Natural killer cell (primary cell): ENCODE measurements at regions not wholly inside any gene's neighbourhood (a gene's known extent, or its start where the extent isn't known, plus 50 kb on each side); places are given as distances from the start of the nearest gene placed in this dataset.

Experiments used
- ATAC-seq, 3 donors: fragments of 150-1000 bp in 2 of 3; fragments of 200-7000 bp in 1 of 3; cut with Tn5 transposase; 1 replicate in 1 of 3; 2 replicates in 2 of 3; pipeline ENCODE4 v1.10.0; 2021; ENCODE audit warnings: mild to moderate bottlenecking in 2 of 3, moderate library complexity in 2 of 3
- DNase-seq, 2 donors: peaks; one replicate each; pipeline versions ENCODE4 v3.0.0 to v3.0.0-alpha.2; 2013 to 2021; ENCODE audit warnings: mixed read lengths in 1 of 2
- H3K27ac ChIP-seq: one replicate; pipeline ENCODE4 v1.5.1; 2013; ENCODE audit warnings: mild to moderate bottlenecking, low read length
- H3K27me3 ChIP-seq: one replicate; pipeline ENCODE4 v1.6.1; 2013; ENCODE audit warnings: low read length; ENCODE audit not compliant: control insufficient read depth, insufficient read depth
- H3K36me3 ChIP-seq: one replicate; pipeline ENCODE4 v1.6.1; 2013; ENCODE audit warnings: low read length; ENCODE audit not compliant: control insufficient read depth, insufficient read depth
- H3K4me1 ChIP-seq: one replicate; pipeline ENCODE4 v1.6.1; 2013; ENCODE audit warnings: low read length; ENCODE audit not compliant: control insufficient read depth, insufficient read depth
- H3K4me3 ChIP-seq: one replicate; pipeline ENCODE4 v1.5.1; 2013; ENCODE audit warnings: low read length
- H3K9me3 ChIP-seq: one replicate; pipeline ENCODE4 v1.6.1; 2013; ENCODE audit warnings: low read length; ENCODE audit not compliant: control insufficient read depth, insufficient read depth
- H3K27ac Mint-ChIP-seq, 2 donors: one replicate each; pipeline ENCODE4 v1.8.0; 2022; ENCODE audit warnings: mild to moderate bottlenecking in 2 of 2, mixed read lengths in 2 of 2, moderate library complexity in 1 of 2
- H3K27me3 Mint-ChIP-seq, 2 donors: one replicate each; pipeline ENCODE4 v1.8.0; 2022; ENCODE audit warnings: low read depth in 2 of 2, mixed read lengths in 2 of 2
- H3K36me3 Mint-ChIP-seq: one replicate; pipeline ENCODE4 v1.8.0; 2022; ENCODE audit warnings: mixed read lengths
- H3K4me1 Mint-ChIP-seq, 2 donors: one replicate each; pipeline ENCODE4 v1.8.0; 2022; ENCODE audit warnings: mixed read lengths in 2 of 2
- H3K4me3 Mint-ChIP-seq: one replicate; pipeline ENCODE4 v1.8.0; 2022; ENCODE audit warnings: mild to moderate bottlenecking, moderate library complexity, mixed read lengths
- H3K9me3 Mint-ChIP-seq, 2 donors: one replicate each; pipeline ENCODE4 v1.8.0; 2022; ENCODE audit warnings: mixed read lengths in 2 of 2
- WGBS: methylation state at CpG from one replicate; pipeline ENCODE4 v1.1.7; 2013; ENCODE audit warnings: missing lambda C conversion rate; ENCODE audit not compliant: insufficient coverage; 5-methylcytosine and 5-hydroxymethylcytosine counted together
- intact Hi-C: fragments of 100-400 bp; cut with micrococcal nuclease; formaldehyde crosslinking; loops from one replicate; pipeline ENCODE4 v1.14.2; 2022
- TF ChIP-seq, protein P1 (sequence below): fragments of 200-600 bp; IDR thresholded peaks from one replicate; pipeline ENCODE4 v1.8.0; 2022; ENCODE audit warnings: antibody characterized with exemption

DNA sequence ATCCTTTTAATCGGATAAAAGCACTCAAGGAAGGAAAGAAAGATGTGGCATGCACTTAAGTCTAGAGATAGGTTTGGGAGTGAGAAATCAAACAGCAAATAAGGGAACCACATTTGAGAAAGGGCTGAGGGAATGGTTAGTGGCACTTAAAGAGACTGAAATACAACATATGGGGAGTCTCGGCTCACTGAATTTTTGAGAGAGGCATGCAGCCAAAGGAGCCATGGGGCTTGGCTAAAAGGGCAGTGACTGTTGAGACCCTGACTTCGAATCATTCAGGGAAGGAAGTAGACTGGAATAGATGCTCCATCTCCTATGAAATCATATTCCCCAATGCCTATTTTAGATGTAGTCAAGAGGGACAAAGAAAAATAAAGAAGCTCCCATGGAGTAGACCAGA, 58.3 kb upstream of the HAO2 start:
- Mint-ChIP-seq H3K4me3 (no peak overlapping the region), H3K36me3 (no peaks in the 10 kb centered on the region), H3K9me3 (no peaks in the 10 kb centered on the region), H3K4me1 (no peaks in the 10 kb centered on the region), H3K27me3 (peaks cover 0 to 17% of the 10 kb centered on the region in 2 donors), H3K27ac (no peak overlapping the region)
- no peak for DNase-seq
- no peak for ATAC-seq
- H3K4me1 ChIP-seq, result no peaks in the 10 kb centered on the region
- no peak overlapping the region for H3K27ac ChIP-seq
- 47% methylated on average over 2 of the region's 3 CpGs for WGBS
- no peaks in the 10 kb centered on the region for H3K9me3 ChIP-seq
- TF ChIP-seq, protein P1, sequence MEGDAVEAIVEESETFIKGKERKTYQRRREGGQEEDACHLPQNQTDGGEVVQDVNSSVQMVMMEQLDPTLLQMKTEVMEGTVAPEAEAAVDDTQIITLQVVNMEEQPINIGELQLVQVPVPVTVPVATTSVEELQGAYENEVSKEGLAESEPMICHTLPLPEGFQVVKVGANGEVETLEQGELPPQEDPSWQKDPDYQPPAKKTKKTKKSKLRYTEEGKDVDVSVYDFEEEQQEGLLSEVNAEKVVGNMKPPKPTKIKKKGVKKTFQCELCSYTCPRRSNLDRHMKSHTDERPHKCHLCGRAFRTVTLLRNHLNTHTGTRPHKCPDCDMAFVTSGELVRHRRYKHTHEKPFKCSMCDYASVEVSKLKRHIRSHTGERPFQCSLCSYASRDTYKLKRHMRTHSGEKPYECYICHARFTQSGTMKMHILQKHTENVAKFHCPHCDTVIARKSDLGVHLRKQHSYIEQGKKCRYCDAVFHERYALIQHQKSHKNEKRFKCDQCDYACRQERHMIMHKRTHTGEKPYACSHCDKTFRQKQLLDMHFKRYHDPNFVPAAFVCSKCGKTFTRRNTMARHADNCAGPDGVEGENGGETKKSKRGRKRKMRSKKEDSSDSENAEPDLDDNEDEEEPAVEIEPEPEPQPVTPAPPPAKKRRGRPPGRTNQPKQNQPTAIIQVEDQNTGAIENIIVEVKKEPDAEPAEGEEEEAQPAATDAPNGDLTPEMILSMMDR, result no peak
- H3K4me3 ChIP-seq, result no peak overlapping the region
- intact Hi-C loops, result no loop called here
- peaks cover 4% of the 10 kb centered on the region for H3K27me3 ChIP-seq
- no peaks in the 10 kb centered on the region for H3K36me3 ChIP-seq

DNA sequence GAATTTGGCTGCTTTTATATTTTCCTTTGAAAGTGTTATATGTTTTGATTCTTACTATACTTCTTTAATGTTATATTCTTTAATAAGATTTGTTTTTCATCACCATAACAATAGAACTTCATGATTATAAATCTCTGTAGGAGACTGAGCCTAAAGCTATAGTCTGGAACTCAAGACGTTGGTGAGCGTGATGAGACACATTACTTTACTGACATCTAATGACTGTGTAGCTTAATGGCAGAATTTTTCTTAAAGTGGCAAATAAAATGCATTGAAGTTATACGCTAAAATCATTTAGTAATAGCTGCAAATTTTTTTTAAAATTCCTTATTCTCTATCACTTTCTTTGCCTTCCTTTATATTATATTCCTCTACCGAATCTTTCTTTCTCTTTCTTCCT, 56.1 kb upstream of the HAO2 start:
- 90% methylated on average over 4 of the region's 4 CpGs for WGBS
- H3K27ac ChIP-seq, result no peak overlapping the region
- DNase-seq (no peak), ATAC-seq (no peak)
- TF ChIP-seq, protein P1, result no peak
- Mint-ChIP-seq H3K27ac (no peak overlapping the region), H3K4me1 (no peaks in the 10 kb centered on the region), H3K36me3 (no peaks in the 10 kb centered on the region), H3K27me3 (peaks cover 0 to 17% of the 10 kb centered on the region in 2 donors), H3K9me3 (no peaks in the 10 kb centered on the region), H3K4me3 (no peak overlapping the region)
- peaks cover 4% of the 10 kb centered on the region for H3K27me3 ChIP-seq
- H3K4me1 ChIP-seq, result no peaks in the 10 kb centered on the region
- no peak overlapping the region for H3K4me3 ChIP-seq
- H3K9me3 ChIP-seq, result no peaks in the 10 kb centered on the region
- no peaks in the 10 kb centered on the region for H3K36me3 ChIP-seq
- intact Hi-C loops, result no loop called here

DNA sequence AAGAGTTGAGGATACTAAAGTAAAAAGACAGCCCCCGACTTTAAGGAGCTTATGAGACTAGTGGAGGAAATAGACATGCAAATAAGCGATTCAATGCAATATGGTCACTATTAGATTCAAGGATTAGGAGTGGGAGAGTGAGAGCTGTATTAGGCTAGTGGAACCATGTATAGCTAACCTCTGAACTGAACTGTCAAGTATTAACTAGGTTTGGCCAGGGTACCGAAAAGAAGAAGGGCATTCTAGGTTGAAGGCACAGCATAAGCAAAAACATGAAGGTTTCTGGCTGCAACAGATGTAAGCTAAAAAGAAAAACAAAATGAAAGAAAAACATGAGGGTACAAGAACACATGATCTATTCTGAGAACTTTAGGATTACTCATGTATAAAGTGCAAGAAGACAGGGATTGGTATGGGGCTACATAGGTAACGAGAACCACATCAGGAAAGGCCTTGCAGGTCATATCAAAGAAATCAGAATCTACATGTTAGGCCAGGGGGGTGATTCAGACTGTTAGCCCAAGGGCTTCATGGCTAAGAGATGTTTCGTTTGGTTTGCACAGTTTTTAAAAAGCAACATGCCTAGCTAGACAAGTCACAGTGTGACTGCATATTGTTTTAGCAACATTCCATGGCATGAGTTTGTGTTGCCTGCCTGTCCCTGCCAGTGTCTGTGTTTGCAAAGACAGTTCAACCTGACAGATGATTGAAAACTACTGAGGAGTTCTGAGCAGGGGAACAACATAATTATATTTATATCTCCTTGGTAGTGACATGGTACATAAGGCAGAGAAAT, 54.4 kb upstream of the HAO2 start:
- no peak overlapping the region for H3K27ac Mint-ChIP-seq
- ATAC-seq, result no peak

More for the DNA sequence above, 54.4 kb upstream of the HAO2 start:
- Mint-ChIP-seq H3K4me3 (no peak overlapping the region), H3K27me3 (peaks cover 0 to 8% of the 10 kb centered on the region in 2 donors), H3K4me1 (no peaks in the 10 kb centered on the region), H3K9me3 (no peaks in the 10 kb centered on the region), H3K36me3 (no peaks in the 10 kb centered on the region)
- TF ChIP-seq, protein P1, result no peak
- Histone ChIP-seq H3K27ac (no peak overlapping the region), H3K9me3 (no peaks in the 10 kb centered on the region), H3K4me1 (no peaks in the 10 kb centered on the region), H3K36me3 (no peaks in the 10 kb centered on the region), H3K4me3 (no peak overlapping the region), H3K27me3 (peaks cover 4% of the 10 kb centered on the region)
- no peak for DNase-seq
- intact Hi-C loops, result no loop called here
- WGBS, result 88% methylated on average over 5 of the region's 5 CpGs
